Fibroblast of lung (primary cell): ENCODE measurements at regions not wholly inside any gene's neighbourhood (a gene's known extent, or its start where the extent isn't known, plus 50 kb on each side); places are given as distances from the start of the nearest gene placed in this dataset.

Experiments used
- DNase-seq, 2 donors: peaks; one replicate each; pipeline versions ENCODE4 v3.0.0 to v3.0.0-alpha.2; 2010; ENCODE audit warnings: low read depth in 2 of 2
- H2AFZ ChIP-seq: 2 replicates; pipeline ENCODE4 v1.5.1; 2012; ENCODE audit warnings: low read length, control low read depth, inconsistent platforms
- H3K27ac ChIP-seq: 2 replicates; pipeline ENCODE4 v1.5.1; 2011; ENCODE audit warnings: low read length, control low read depth; ENCODE audit not compliant: insufficient read depth
- H3K27me3 ChIP-seq: 2 replicates; pipeline ENCODE4 v1.5.1; 2011; ENCODE audit warnings: mild to moderate bottlenecking, low read length; ENCODE audit not compliant: control insufficient read depth, insufficient read depth
- H3K36me3 ChIP-seq: 2 replicates; pipeline ENCODE4 v1.5.1; 2011; ENCODE audit warnings: low read length; ENCODE audit not compliant: control insufficient read depth, insufficient read depth
- H3K4me1 ChIP-seq: 2 replicates; pipeline ENCODE4 v1.5.1; 2011; ENCODE audit warnings: low read length; ENCODE audit not compliant: control insufficient read depth, insufficient read depth; ENCODE audit errors: extremely low read depth
- H3K4me2 ChIP-seq: 2 replicates; pipeline ENCODE4 v1.5.1; 2011; ENCODE audit warnings: low read length, control low read depth; ENCODE audit not compliant: insufficient read depth; ENCODE audit errors: extremely low read depth
- H3K4me3 ChIP-seq, 4 experiments: fragments of 200-600 bp in 1 of 4; sonication (generic) in 1 of 4; replicated peaks in 1 of 4; 2 replicates each; pipeline ENCODE4 v1.5.1; 2011 to 2016; ENCODE audit warnings: low read length in 4 of 4, low read depth in 3 of 4, mild to moderate bottlenecking in 3 of 4, control low read depth in 2 of 4, inconsistent platforms in 1 of 4, mixed read lengths in 1 of 4; ENCODE audit not compliant: insufficient read depth in 1 of 4; ENCODE audit errors: control extremely low read depth in 1 of 4
- H3K79me2 ChIP-seq: 2 replicates; pipeline ENCODE4 v1.5.1; 2012; ENCODE audit warnings: mild to moderate bottlenecking, low read length, inconsistent platforms; ENCODE audit not compliant: control insufficient read depth, insufficient read depth
- H3K9ac ChIP-seq: 2 replicates; pipeline ENCODE4 v1.5.1; 2011; ENCODE audit warnings: mild to moderate bottlenecking, low read length, control low read depth; ENCODE audit not compliant: insufficient read depth
- H3K9me3 ChIP-seq: 2 replicates; pipeline ENCODE4 v1.5.1; 2012; ENCODE audit warnings: low read depth, low read length; ENCODE audit not compliant: control insufficient read depth, insufficient read depth
- H4K20me1 ChIP-seq: 2 replicates; pipeline ENCODE4 v1.5.1; 2011; ENCODE audit warnings: low read length; ENCODE audit not compliant: control insufficient read depth, insufficient read depth; ENCODE audit errors: extremely low read depth
- CTCF ChIP-seq, 2 donors: IDR thresholded peaks in 1 of 2; conservative IDR thresholded peaks in 1 of 2; 1 replicate in 1 of 2; 2 replicates in 1 of 2; pipeline ENCODE4 v1.5.1; 2011 to 2012; ENCODE audit warnings: low read length in 2 of 2, control low read depth in 1 of 2, inconsistent platforms in 1 of 2, low read depth in 1 of 2, mild to moderate bottlenecking in 1 of 2
- EZH2 ChIP-seq: IDR thresholded peaks from 2 replicates; pipeline ENCODE4 v1.5.1; 2012; ENCODE audit warnings: low read length, control low read depth, mild to moderate bottlenecking; ENCODE audit errors: missing control alignments

DNA sequence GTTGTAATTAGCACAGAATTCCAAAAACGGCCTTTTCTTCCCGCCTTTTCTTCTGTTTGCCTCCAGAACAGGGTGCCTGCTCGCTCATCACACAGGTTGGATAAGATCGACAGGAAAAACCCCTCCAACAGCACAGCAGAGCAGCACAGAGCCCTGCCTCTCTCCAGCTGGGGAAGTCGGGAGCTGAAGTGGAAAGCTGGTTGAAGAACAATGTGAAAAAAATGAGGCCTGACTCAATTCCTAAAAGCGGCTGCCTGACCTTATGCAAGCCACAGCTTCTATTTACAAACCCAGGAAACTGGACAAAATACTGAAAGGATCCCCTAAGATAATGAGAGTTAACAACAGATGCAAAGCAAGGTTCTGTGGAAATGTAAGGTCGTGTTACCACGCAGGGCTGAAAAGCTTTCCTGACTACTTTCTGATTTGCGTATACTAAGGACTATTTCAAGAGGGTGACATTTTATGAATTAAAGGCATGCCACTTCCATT is 116.9 kb downstream of the TTLL2 start:
- Histone ChIP-seq H3K9ac (no peak overlapping the region), H3K27me3 (no peaks in the 10 kb centered on the region), H4K20me1 (no peaks in the 10 kb centered on the region), H3K27ac (no peak overlapping the region), H3K79me2 (no peaks in the 10 kb centered on the region), H3K9me3 (no peaks in the 10 kb centered on the region), H3K4me2 (no peak overlapping the region), H3K4me1 (no peaks in the 10 kb centered on the region), H3K36me3 (no peaks in the 10 kb centered on the region), H3K4me3 (no peak overlapping the region), H2AFZ (no peak overlapping the region)
- no peak for TF ChIP-seq EZH2
- no peak for TF ChIP-seq CTCF (conservative IDR thresholded peaks at IDR 0.05 in 1 of 2, IDR thresholded peaks at IDR 0.05 in 1 of 2; ENCODE audit: low read depth in 1 of 2, low read length in 2 of 2)
- DNase-seq = peak in 1 of 2 donors; percentile 4

DNA sequence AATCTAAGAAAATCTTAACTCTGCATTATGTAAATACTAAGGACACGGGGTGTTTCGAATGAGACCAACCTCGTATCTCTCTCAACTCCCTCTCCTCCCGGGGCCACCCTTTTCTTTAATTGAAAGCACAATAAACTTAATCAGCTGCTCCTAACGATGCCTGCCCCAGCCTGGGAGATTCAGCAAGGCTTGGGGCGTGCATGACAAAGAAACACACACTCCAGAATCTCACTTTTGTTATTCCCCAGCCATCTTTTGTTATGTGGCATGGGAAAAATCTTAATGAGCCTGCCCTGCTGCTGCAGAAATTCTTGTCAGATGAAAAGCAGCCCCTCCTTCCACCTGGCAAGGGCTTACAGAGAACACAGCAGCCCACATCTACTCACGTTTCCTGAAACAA is 117.4 kb downstream of the TTLL2 start:
- no peak for DNase-seq
- Histone ChIP-seq H4K20me1 (no peaks in the 10 kb centered on the region), H3K4me3 (no peak overlapping the region), H3K4me1 (no peaks in the 10 kb centered on the region), H3K9me3 (no peaks in the 10 kb centered on the region), H3K9ac (no peak overlapping the region), H2AFZ (no peak overlapping the region), H3K4me2 (no peak overlapping the region), H3K79me2 (no peaks in the 10 kb centered on the region), H3K27me3 (no peaks in the 10 kb centered on the region), H3K27ac (no peak overlapping the region), H3K36me3 (no peaks in the 10 kb centered on the region)
- TF ChIP-seq EZH2 = no peak
- TF ChIP-seq CTCF (conservative IDR thresholded peaks at IDR 0.05 in 1 of 2, IDR thresholded peaks at IDR 0.05 in 1 of 2; ENCODE audit: low read depth in 1 of 2, low read length in 2 of 2) = no peak

DNA sequence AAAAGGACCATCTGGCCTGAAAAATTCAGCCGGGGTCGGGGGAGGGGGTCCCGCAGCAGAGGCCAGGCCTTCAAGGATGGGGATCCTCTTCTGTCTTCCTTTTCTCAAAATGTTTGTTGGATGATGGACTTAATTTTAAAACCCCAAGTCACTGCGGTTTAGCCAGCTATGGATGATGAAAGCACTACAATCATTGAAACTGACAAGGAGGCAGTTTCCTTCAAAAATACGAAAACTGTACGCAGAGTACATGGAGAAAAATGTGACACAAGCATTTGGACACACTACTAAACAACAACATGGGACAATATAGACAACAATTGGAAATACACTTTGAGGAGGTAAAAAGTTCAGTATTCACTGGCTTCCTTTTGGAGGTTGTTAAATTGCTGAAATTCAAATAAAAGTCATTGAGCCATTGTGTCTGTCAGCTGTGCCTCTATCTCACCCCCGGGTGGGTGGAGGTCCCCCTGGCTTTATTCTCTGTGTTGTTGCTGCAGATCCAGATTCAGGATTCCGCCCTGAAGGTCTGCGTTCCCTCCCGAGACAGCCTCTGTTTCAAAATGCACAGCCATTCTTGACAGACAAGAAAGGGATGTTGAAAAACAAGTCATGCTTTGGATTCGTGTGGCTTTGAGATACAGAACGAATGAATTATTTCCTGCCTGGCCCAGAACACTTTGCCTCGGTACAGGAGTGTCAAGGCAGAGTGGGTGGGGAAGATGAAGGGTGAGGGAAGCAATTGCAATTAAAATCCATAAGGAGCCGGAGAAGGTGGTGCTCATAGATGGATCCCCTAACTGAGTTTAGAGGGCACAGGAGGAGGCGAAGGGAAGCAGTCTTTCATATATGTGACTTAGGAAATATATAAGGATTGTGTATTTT is 118.2 kb downstream of the TTLL2 start:
- no peak for DNase-seq
- no peak overlapping the region for H2AFZ ChIP-seq
- no peak overlapping the region for H3K4me3 ChIP-seq
- H3K4me1 ChIP-seq = no peaks in the 10 kb centered on the region
- H3K9me3 ChIP-seq = no peaks in the 10 kb centered on the region
- no peaks in the 10 kb centered on the region for H3K36me3 ChIP-seq
- no peak overlapping the region for H3K27ac ChIP-seq
- no peak overlapping the region for H3K9ac ChIP-seq
- TF ChIP-seq EZH2 (no peak), CTCF (conservative IDR thresholded peaks at IDR 0.05 in 1 of 2, IDR thresholded peaks at IDR 0.05 in 1 of 2; ENCODE audit: low read depth in 1 of 2, low read length in 2 of 2) (no peak)
- H3K4me2 ChIP-seq = no peak overlapping the region
- no peaks in the 10 kb centered on the region for H4K20me1 ChIP-seq
- H3K27me3 ChIP-seq = no peaks in the 10 kb centered on the region
- H3K79me2 ChIP-seq = no peaks in the 10 kb centered on the region
